ENCODE measurements at regions not wholly inside any gene's neighbourhood (a gene's known extent, or its start where the extent isn't known, plus 50 kb on each side); places are given as distances from the start of the nearest gene placed in this dataset.

- TF ChIP-seq, protein P1, sequence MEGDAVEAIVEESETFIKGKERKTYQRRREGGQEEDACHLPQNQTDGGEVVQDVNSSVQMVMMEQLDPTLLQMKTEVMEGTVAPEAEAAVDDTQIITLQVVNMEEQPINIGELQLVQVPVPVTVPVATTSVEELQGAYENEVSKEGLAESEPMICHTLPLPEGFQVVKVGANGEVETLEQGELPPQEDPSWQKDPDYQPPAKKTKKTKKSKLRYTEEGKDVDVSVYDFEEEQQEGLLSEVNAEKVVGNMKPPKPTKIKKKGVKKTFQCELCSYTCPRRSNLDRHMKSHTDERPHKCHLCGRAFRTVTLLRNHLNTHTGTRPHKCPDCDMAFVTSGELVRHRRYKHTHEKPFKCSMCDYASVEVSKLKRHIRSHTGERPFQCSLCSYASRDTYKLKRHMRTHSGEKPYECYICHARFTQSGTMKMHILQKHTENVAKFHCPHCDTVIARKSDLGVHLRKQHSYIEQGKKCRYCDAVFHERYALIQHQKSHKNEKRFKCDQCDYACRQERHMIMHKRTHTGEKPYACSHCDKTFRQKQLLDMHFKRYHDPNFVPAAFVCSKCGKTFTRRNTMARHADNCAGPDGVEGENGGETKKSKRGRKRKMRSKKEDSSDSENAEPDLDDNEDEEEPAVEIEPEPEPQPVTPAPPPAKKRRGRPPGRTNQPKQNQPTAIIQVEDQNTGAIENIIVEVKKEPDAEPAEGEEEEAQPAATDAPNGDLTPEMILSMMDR (IDR thresholded peaks at IDR 0.05; ENCODE audit: low read length), result no peak
- TF ChIP-seq EZH2 (IDR thresholded peaks at IDR 0.05; ENCODE audit: borderline replicate concordance, low read length), result no peak
Measured at GRCh38 chr11:115845872-115846271, 341.7 kb upstream of the CADM1 start.

All from OCI-LY1 (cell line).